GM13976 (cell line): ENCODE measurements at regions not wholly inside any gene's neighbourhood (a gene's known extent, or its start where the extent isn't known, plus 50 kb on each side); places are given as distances from the start of the nearest gene placed in this dataset.

Experiments used
- DNase-seq: peaks from one replicate; pipeline ENCODE4 v3.0.0; 2012; ENCODE audit warnings: low spot score
- in situ Hi-C: fragments of 300-500 bp; cut with MboI; formaldehyde crosslinking; loops from one replicate; pipeline ENCODE4 v1.12.0; 2022; ENCODE audit warnings: low sequenced_read_pairs, mixed read lengths, inconsistent platforms; ENCODE audit not compliant: unreplicated experiment
- TF ChIP-seq, protein P1 (sequence below): IDR thresholded peaks from 2 replicates; pipeline ENCODE4 v1.5.1; 2012; ENCODE audit warnings: borderline replicate concordance, mild to moderate bottlenecking; ENCODE audit not compliant: insufficient read depth; ENCODE audit errors: extremely low read depth, missing control alignments, control extremely low read depth

DNA sequence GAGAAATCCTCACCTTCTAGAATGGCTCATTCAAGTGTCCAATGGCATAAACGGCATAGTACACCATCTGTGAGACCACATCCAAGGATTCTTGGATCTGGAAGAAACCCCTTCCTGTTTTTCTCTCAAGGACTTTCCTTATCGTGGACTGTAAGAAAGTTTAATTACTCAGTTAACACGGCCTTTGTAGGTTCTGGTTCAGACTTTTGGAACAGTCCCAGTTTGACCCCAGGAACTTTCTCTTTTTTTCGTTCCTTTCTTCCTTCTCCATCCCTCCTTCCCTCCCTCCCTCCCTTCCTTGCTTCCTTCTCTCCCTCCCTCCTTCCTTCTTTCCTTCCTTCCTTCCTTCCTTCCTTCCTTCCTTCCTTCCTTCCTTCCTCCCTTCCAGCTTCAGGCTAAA lies 343.5 kb upstream of the SMIM31 start:
- TF ChIP-seq, protein P1, sequence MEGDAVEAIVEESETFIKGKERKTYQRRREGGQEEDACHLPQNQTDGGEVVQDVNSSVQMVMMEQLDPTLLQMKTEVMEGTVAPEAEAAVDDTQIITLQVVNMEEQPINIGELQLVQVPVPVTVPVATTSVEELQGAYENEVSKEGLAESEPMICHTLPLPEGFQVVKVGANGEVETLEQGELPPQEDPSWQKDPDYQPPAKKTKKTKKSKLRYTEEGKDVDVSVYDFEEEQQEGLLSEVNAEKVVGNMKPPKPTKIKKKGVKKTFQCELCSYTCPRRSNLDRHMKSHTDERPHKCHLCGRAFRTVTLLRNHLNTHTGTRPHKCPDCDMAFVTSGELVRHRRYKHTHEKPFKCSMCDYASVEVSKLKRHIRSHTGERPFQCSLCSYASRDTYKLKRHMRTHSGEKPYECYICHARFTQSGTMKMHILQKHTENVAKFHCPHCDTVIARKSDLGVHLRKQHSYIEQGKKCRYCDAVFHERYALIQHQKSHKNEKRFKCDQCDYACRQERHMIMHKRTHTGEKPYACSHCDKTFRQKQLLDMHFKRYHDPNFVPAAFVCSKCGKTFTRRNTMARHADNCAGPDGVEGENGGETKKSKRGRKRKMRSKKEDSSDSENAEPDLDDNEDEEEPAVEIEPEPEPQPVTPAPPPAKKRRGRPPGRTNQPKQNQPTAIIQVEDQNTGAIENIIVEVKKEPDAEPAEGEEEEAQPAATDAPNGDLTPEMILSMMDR: no peak
- in situ Hi-C loops: no loop called here
- no peak for DNase-seq

DNA sequence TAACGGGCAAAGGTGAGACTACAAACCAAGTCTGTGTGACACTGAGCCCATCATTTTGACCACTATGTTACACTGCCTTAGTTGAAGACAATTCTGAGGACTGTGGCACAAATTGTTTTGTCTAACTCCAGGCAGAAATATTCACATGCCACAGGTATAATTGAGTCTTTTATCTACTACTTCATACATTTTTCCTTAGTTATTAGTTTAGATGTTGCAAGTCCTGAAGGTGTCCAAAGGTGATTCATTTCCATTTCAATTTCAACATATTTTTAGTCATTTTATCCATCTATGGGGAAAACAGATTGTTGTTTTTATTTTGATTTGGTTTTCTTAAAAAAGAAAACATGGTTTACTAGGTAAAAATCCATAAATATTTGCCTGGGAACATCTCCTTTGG lies 341.7 kb upstream of the SMIM31 start:
- TF ChIP-seq, protein P1: no peak
- in situ Hi-C loops: no loop called here
- DNase-seq: no peak

DNA sequence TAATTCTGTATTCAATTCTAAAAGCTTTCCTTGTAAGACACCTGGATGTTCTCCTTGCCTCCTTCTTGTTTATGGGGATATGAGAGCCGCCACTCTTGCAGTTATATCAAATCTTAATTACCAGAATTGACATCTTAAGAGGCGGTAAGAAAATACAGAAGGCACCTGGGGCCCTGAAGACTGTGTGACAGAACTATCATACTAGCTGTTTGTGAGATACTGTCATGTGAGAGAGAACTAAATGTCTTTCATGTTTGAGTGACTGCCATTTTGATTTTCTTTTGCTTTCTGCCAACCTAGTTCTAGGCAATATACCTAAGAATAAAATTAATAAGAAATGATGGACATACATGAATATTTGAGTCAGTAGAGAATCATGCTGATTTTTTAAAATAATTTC lies 340.2 kb upstream of the SMIM31 start:
- no peak for DNase-seq
- TF ChIP-seq, protein P1: no peak
- in situ Hi-C loops: no loop called here

DNA sequence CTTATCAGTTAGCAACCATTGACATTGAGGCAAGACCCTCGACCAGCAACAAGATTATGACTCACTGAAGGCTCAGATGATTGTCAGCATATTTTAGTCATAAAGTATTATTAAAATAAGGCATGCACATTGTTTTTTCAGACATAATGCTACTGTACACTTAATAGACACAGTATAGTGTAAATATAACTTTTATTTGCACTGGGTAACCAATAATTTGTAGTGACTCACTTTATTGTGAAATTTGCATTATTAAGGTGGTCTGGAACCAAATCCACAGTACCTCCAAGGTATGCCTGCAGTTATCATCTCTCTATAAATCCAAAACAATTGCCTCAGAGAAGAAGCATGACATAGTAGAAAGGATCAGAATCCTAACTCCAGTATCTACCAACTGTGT lies 330.1 kb upstream of the SMIM31 start:
- no peak for DNase-seq
- TF ChIP-seq, protein P1: no peak
- in situ Hi-C loops: no loop called here

DNA sequence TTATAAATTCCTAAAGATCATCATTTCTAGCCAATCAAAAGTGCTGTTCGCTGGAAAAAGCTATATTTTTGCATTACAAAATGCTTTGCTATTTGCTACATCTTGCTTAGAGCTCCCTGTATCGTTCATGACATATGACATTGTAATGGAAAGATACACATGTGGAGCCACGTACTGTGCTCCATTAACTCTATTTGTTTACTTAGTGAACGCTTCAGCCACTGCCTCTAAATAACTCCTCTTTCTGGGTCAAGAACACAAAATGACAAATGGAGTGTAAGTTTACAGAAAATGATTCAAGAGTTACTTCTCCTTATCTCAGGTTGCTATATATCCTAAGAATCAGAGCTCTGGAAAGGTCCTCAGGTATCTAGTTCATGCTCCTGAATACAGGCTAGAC lies 329.1 kb upstream of the SMIM31 start:
- no peak for DNase-seq
- TF ChIP-seq, protein P1: no peak

DNA sequence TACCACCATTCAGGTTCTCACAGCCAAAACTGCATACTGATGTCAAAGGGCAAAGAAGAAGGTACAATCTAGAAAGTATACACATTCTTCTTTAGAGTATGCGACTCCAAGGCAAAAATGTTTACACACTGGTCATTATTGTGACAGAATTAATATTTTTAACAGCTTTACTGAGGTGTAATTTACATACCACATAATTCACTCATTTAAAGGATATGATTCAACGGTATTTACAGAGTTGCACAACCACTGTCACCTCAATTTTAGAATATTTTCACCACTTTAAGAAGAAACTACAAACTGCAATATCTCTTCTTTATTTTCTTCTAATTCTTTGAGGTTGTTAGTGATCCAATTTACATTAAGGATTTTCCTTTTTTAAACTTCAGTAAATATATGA lies 325.4 kb upstream of the SMIM31 start:
- in situ Hi-C loops: no loop called here
- TF ChIP-seq, protein P1: no peak
- no peak for DNase-seq

More for the DNA sequence above, 329.1 kb upstream of the SMIM31 start:
- in situ Hi-C loops: no loop called here

DNA sequence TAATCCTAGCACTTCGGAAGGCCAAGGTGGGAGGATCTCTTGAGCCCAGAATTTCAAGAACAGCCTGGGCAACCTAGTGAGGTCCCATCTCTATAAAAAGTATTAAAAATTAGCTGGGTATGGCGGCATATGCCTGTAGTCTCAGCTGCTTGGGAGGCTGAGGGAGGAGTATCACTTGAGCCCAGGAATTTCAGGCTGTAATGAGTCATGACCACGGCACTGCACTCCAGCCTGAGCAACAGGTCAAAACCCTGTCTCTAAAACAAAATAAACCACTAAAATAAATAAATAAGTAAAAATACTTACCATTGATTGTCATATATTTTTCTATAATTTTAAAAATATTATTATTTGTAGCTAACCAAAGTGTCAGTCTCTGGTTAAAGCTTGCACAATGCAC lies 315.6 kb upstream of the SMIM31 start:
- in situ Hi-C loops: no loop called here
- TF ChIP-seq, protein P1: no peak
- no peak for DNase-seq
